H1 (cell line): ENCODE measurements at regions not wholly inside any gene's neighbourhood (a gene's known extent, or its start where the extent isn't known, plus 50 kb on each side); places are given as distances from the start of the nearest gene placed in this dataset.

ENCODE experiments used
- CTCF ChIA-PET: fragments of 300-600 bp; sonication (Branson Sonifier 250); formaldehyde crosslinking; loops from one replicate; lab custom pipeline; 2021; ENCODE audit not compliant: partially characterized antibody; lab: Charles Lee
- POLR2A ChIA-PET: fragments of 300-600 bp; sonication (Branson Sonifier 250); formaldehyde crosslinking; loops from one replicate; lab custom pipeline; 2021; ENCODE audit warnings: inconsistent platforms; ENCODE audit not compliant: partially characterized antibody; lab: Charles Lee
- DNase-seq, 2 experiments: peaks; one replicate each; pipeline versions ENCODE4 v3.0.0 to v3.0.0-alpha.2; 2010 to 2022; ENCODE audit warnings: low spot score in 2 of 2, low read depth in 1 of 2, mixed read lengths in 1 of 2
- FAIRE-seq: peaks from 2 replicates; lab custom pipeline; 2011; peaks lifted over from hg19 to GRCh38; lab: Jason Lieb, UNC
- H2AFZ ChIP-seq: 2 replicates; pipeline ENCODE4 v1.8.1; 2012; ENCODE audit warnings: low read length, inconsistent platforms
- H2AK5ac ChIP-seq: 2 replicates; pipeline ENCODE4 v1.6.1; 2013; ENCODE audit warnings: low read depth, low read length
- H2BK120ac ChIP-seq: replicated peaks from 2 replicates; pipeline ENCODE3; 2013; ENCODE audit warnings: low read depth, low read length, inconsistent platforms
- H2BK12ac ChIP-seq: 2 replicates; pipeline ENCODE4 v1.6.1; 2013; ENCODE audit warnings: low read depth, low read length
- H2BK15ac ChIP-seq: 2 replicates; pipeline ENCODE4 v1.6.1; 2013; ENCODE audit warnings: low read length
- H2BK20ac ChIP-seq: 2 replicates; pipeline ENCODE4 v1.6.1; 2013; ENCODE audit warnings: low read length
- H2BK5ac ChIP-seq: 2 replicates; pipeline ENCODE4 v1.6.1; 2013; ENCODE audit warnings: low read depth, low read length
- H3K14ac ChIP-seq: 2 replicates; pipeline ENCODE4 v1.6.1; 2013; ENCODE audit warnings: inconsistent platforms; ENCODE audit not compliant: insufficient read length
- H3K18ac ChIP-seq: 2 replicates; pipeline ENCODE4 v1.6.1; 2013; ENCODE audit warnings: low read length; ENCODE audit errors: extremely low read depth
- H3K23ac ChIP-seq: 2 replicates; pipeline ENCODE4 v1.6.1; 2013; ENCODE audit warnings: inconsistent platforms; ENCODE audit not compliant: insufficient read length
- H3K23me2 ChIP-seq: 2 replicates; pipeline ENCODE4 v1.6.1; 2013; ENCODE audit warnings: low read depth, low read length
- H3K27ac ChIP-seq: 2 replicates; pipeline ENCODE4 v1.6.1; 2011; ENCODE audit warnings: low read depth, low read length, inconsistent platforms
- H3K27me3 ChIP-seq, 4 experiments: replicated peaks in 1 of 4; 1 replicate in 1 of 4; 2 replicates in 3 of 4; pipeline versions ENCODE4 v1.6.1 to v1.8.1; 2011 to 2013; ENCODE audit warnings: low read length in 3 of 4, mild to moderate bottlenecking in 3 of 4, inconsistent platforms in 2 of 4, mixed read lengths in 2 of 4, moderate library complexity in 1 of 4; ENCODE audit not compliant: control insufficient read depth in 3 of 4, insufficient read depth in 3 of 4; ENCODE audit errors: extremely low read depth in 1 of 4
- H3K36me3 ChIP-seq, 4 experiments: 2 replicates each; pipeline versions ENCODE4 v1.6.1 to v1.8.1; 2011 to 2013; ENCODE audit warnings: mild to moderate bottlenecking in 4 of 4, low read length in 3 of 4, moderate library complexity in 2 of 4, control low read depth in 1 of 4, inconsistent platforms in 1 of 4; ENCODE audit not compliant: insufficient read depth in 4 of 4, control insufficient read depth in 2 of 4
- H3K4ac ChIP-seq: replicated peaks from 2 replicates; pipeline ENCODE3; 2013; ENCODE audit warnings: low read length, low read depth, mixed read lengths, inconsistent platforms; ENCODE audit not compliant: insufficient read length
- H3K4me1 ChIP-seq, 4 experiments: replicated peaks in 1 of 4; 1 replicate in 1 of 4; 2 replicates in 3 of 4; pipeline versions ENCODE4 v1.6.1 to v1.8.1; 2011 to 2013; ENCODE audit warnings: low read length in 3 of 4, inconsistent platforms in 2 of 4, mixed read lengths in 1 of 4; ENCODE audit not compliant: insufficient read depth in 4 of 4, control insufficient read depth in 3 of 4
- H3K4me2 ChIP-seq, 2 experiments: 2 replicates each; pipeline versions ENCODE4 v1.6.1 to v1.8.1; 2011 to 2013; ENCODE audit warnings: low read depth in 2 of 2, low read length in 2 of 2, control low read depth in 1 of 2, inconsistent platforms in 1 of 2, mild to moderate bottlenecking in 1 of 2; ENCODE audit not compliant: insufficient read depth in 1 of 2
- H3K4me3 ChIP-seq, 4 experiments: fragments of 200-600, 300-600 bp in 1 of 4; sonication (generic), shearing (Covaris generic), sonication (Bioruptor Twin) in 1 of 4; 2 replicates each; pipeline versions ENCODE4 v1.5.1 to v1.8.1; 2011 to 2016; ENCODE audit warnings: low read length in 4 of 4, low read depth in 3 of 4, control low read depth in 2 of 4, inconsistent platforms in 2 of 4, mild to moderate bottlenecking in 2 of 4, mixed read lengths in 1 of 4, moderate library complexity in 1 of 4; ENCODE audit not compliant: insufficient read depth in 2 of 4; ENCODE audit errors: extremely low read depth in 1 of 4
- H3K56ac ChIP-seq: replicated peaks from 2 replicates; pipeline ENCODE3; 2013; ENCODE audit warnings: low read depth, mild to moderate bottlenecking, mixed read lengths, low read length, inconsistent platforms; ENCODE audit not compliant: insufficient read length
- H3K79me1 ChIP-seq: 2 replicates; pipeline ENCODE4 v1.6.1; 2013; ENCODE audit warnings: low read depth, low read length, control low read depth
- H3K79me2 ChIP-seq, 2 experiments: 2 replicates each; pipeline versions ENCODE4 v1.6.1 to v1.8.1; 2012 to 2013; ENCODE audit warnings: low read length in 2 of 2, mild to moderate bottlenecking in 2 of 2, inconsistent platforms in 1 of 2; ENCODE audit not compliant: insufficient read depth in 2 of 2, control insufficient read depth in 1 of 2
- H3K9ac ChIP-seq, 4 experiments: replicated peaks in 1 of 4; 1 replicate in 1 of 4; 2 replicates in 3 of 4; pipeline versions ENCODE4 v1.6.1 to v1.8.1; 2011 to 2013; ENCODE audit warnings: low read depth in 3 of 4, low read length in 3 of 4, control low read depth in 2 of 4, mild to moderate bottlenecking in 2 of 4, moderate library complexity in 2 of 4, inconsistent platforms in 1 of 4; ENCODE audit errors: extremely low read depth in 1 of 4
- H3K9me3 ChIP-seq, 2 experiments: 2 replicates each; pipeline versions ENCODE4 v1.6.1 to v1.8.1; 2012 to 2013; ENCODE audit warnings: mild to moderate bottlenecking in 2 of 2, moderate library complexity in 2 of 2, control low read depth in 1 of 2, inconsistent platforms in 1 of 2, low read depth in 1 of 2, low read length in 1 of 2, mixed read lengths in 1 of 2; ENCODE audit not compliant: insufficient read depth in 2 of 2
- H4K20me1 ChIP-seq, 2 experiments: replicated peaks in 1 of 2; 2 replicates each; pipeline versions ENCODE3 to v1.8.1; 2011 to 2013; ENCODE audit warnings: inconsistent platforms in 2 of 2, low read length in 2 of 2, mild to moderate bottlenecking in 1 of 2; ENCODE audit not compliant: insufficient read depth in 2 of 2, control insufficient read depth in 1 of 2
- H4K5ac ChIP-seq: 2 replicates; pipeline ENCODE4 v1.6.1; 2013; ENCODE audit warnings: low read length, low read depth, mixed read lengths, inconsistent platforms; ENCODE audit not compliant: insufficient read length
- H4K8ac ChIP-seq: 2 replicates; pipeline ENCODE4 v1.8.0; 2013; ENCODE audit warnings: mild to moderate bottlenecking, moderate library complexity, low read length, inconsistent platforms; ENCODE audit not compliant: insufficient read depth; ENCODE audit errors: extremely low read depth
- H4K91ac ChIP-seq: replicated peaks from 2 replicates; pipeline ENCODE3; 2013; ENCODE audit warnings: low read length, mixed read lengths, inconsistent platforms; ENCODE audit not compliant: insufficient read length
- BACH1 ChIP-seq: IDR thresholded peaks from 2 replicates; pipeline ENCODE4 v1.6.1; 2012; ENCODE audit warnings: low read length, improper control_type of control experiment
- E2F6 ChIP-seq: IDR thresholded peaks from 2 replicates; pipeline ENCODE4 v1.6.1; 2012; ENCODE audit warnings: inconsistent platforms
- EGR1 ChIP-seq: IDR thresholded peaks from 2 replicates; pipeline ENCODE4 v1.6.1; 2011; ENCODE audit warnings: low read depth, low read length, borderline replicate concordance
- EP300 ChIP-seq, 2 experiments: IDR thresholded peaks; 1 replicate in 1 of 2; 2 replicates in 1 of 2; pipeline ENCODE4 v1.6.1; 2011 to 2012; ENCODE audit warnings: low read depth in 2 of 2, low read length in 2 of 2, mild to moderate bottlenecking in 2 of 2, borderline replicate concordance in 1 of 2, inconsistent platforms in 1 of 2, moderate library complexity in 1 of 2
- KDM4A ChIP-seq: IDR thresholded peaks from one replicate; pipeline ENCODE4 v1.7.1; 2012; ENCODE audit warnings: low read depth, mild to moderate bottlenecking, moderate library complexity, low read length, inconsistent platforms; ENCODE audit not compliant: severe bottlenecking
- MAFK ChIP-seq: IDR thresholded peaks from 2 replicates; pipeline ENCODE4 v1.6.1; 2012; ENCODE audit warnings: low read depth, mild to moderate bottlenecking, improper control_type of control experiment, low read length
- POLR2A ChIP-seq, 2 experiments: IDR thresholded peaks; 1 replicate in 1 of 2; 2 replicates in 1 of 2; pipeline ENCODE4 v1.6.1; 2011; ENCODE audit warnings: low read depth in 2 of 2, low read length in 2 of 2, mild to moderate bottlenecking in 2 of 2; ENCODE audit errors: control extremely low read depth in 1 of 2
- POLR2AphosphoS5 ChIP-seq: IDR thresholded peaks from 2 replicates; pipeline ENCODE4 v1.6.1; 2011; ENCODE audit warnings: low read depth, low read length
- RFX5 ChIP-seq: IDR thresholded peaks from 2 replicates; pipeline ENCODE4 v1.6.1; 2011; ENCODE audit warnings: low read depth, low read length, improper control_type of control experiment, borderline replicate concordance
- RNF2 ChIP-seq: fragments of 200-900, 300-1000 bp; sonication (generic); IDR thresholded peaks from 2 replicates; pipeline ENCODE4 v1.7.1; 2016; ENCODE audit warnings: borderline replicate concordance, low read depth, mild to moderate bottlenecking, antibody characterized with exemption, low read length; ENCODE audit not compliant: poor library complexity, severe bottlenecking; ENCODE audit errors: missing control alignments
- SP2 ChIP-seq: IDR thresholded peaks from 2 replicates; pipeline ENCODE4 v1.6.1; 2012; ENCODE audit warnings: mild to moderate bottlenecking, low read length, inconsistent platforms
- SRF ChIP-seq: IDR thresholded peaks from 2 replicates; pipeline ENCODE4 v1.6.1; 2011; ENCODE audit warnings: mild to moderate bottlenecking, low read depth, low read length, moderate library complexity
- TCF12 ChIP-seq: IDR thresholded peaks from 2 replicates; pipeline ENCODE4 v1.6.1; 2011; ENCODE audit warnings: low read depth, mild to moderate bottlenecking, low read length
- WGBS, 2 experiments: shearing (Covaris generic) in 1 of 2; methylation state at CpG; one replicate each; pipeline versions ENCODE4 v1.1.6 to v1.1.7; 2013 to 2015; ENCODE audit warnings: low lambda C conversion rate in 2 of 2, mixed read lengths in 2 of 2, inconsistent platforms in 1 of 2, low coverage in 1 of 2, missing lambda C conversion rate in 1 of 2; ENCODE audit not compliant: insufficient replicate concordance in 2 of 2, insufficient coverage in 1 of 2, insufficient read length in 1 of 2; ENCODE audit errors: extremely low coverage in 1 of 2, missing lambda C conversion rate in 1 of 2; 5-methylcytosine and 5-hydroxymethylcytosine counted together

GRCh38 chr10:131587976-131588680 lies 276.6 kb upstream of the TCERG1L start:
- H3K18ac ChIP-seq = no peak overlapping the region
- no peak overlapping the region for H2BK15ac ChIP-seq
- H3K23ac ChIP-seq = no peak overlapping the region
- H3K14ac ChIP-seq = no peak overlapping the region
- H2BK120ac ChIP-seq = no peak overlapping the region
- H2AFZ ChIP-seq = no peak overlapping the region
- CTCF ChIA-PET = interaction anchor here (0.7 to 1.1 kb wide), 2 partner anchors 9 to 134 kb away, joined by 3 to 5 read pairs; no protein-coding TSS in a partner anchor
- H3K79me1 ChIP-seq = no peaks in the 10 kb centered on the region
- H3K27me3 ChIP-seq = no peaks in the 10 kb centered on the region
- H2BK5ac ChIP-seq = no peak overlapping the region
- H3K23me2 ChIP-seq = peaks cover 9% of the 10 kb centered on the region; the same call in 1 of the 2 replicates
- no peak overlapping the region for H3K4me2 ChIP-seq
- H2BK12ac ChIP-seq = no peak overlapping the region
- H3K36me3 ChIP-seq = no peaks in the 10 kb centered on the region
- DNase-seq (no peak), FAIRE-seq (no peak)
- H3K9me3 ChIP-seq = no peaks in the 10 kb centered on the region; a peak in 1 of 4 replicates
- POLR2A ChIA-PET = no interaction called here
- H4K8ac ChIP-seq = no peak overlapping the region; the same call in 1 of the 2 replicates
- H3K4me1 ChIP-seq = no peaks in the 10 kb centered on the region
- no peak overlapping the region for H4K5ac ChIP-seq
- no peak overlapping the region for H2AK5ac ChIP-seq
- H3K79me2 ChIP-seq = no peaks in the 10 kb centered on the region
- WGBS, 2 experiments = 85% methylated on average over 11 of the region's 11 CpGs; no CpG with 5 or more reads in 1 of the 2 experiments
- no peak overlapping the region for H3K56ac ChIP-seq
- H3K27ac ChIP-seq = no peak overlapping the region
- peaks cover 0 to 7% of the 10 kb centered on the region in 2 experiments for H4K20me1 ChIP-seq
- H3K9ac ChIP-seq = no peak overlapping the region
- no peak overlapping the region for H3K4ac ChIP-seq
- no peak overlapping the region for H2BK20ac ChIP-seq
- H3K4me3 ChIP-seq = no peak overlapping the region
- H4K91ac ChIP-seq = no peak overlapping the region
- TF ChIP-seq KDM4A = no peak
- TF ChIP-seq EP300 (IDR thresholded peaks at IDR 0.05; ENCODE audit: borderline replicate concordance in 1 of 2, low read depth in 2 of 2, low read length in 2 of 2) = no peak
- TF ChIP-seq BACH1 = no peak
- TF ChIP-seq POLR2A (IDR thresholded peaks at IDR 0.05; ENCODE audit: control extremely low read depth in 1 of 2, low read depth in 2 of 2, low read length in 2 of 2) = no peak
- TF ChIP-seq RFX5 = no peak
- TF ChIP-seq EGR1 = no peak
- TF ChIP-seq TCF12 = no peak
- no peak for TF ChIP-seq RNF2
- no peak for TF ChIP-seq MAFK
- no peak for TF ChIP-seq SRF
- no peak for TF ChIP-seq E2F6
- no peak for TF ChIP-seq POLR2AphosphoS5
- no peak for TF ChIP-seq SP2
